HG03045 (cell line): ENCODE measurements at regions not wholly inside any gene's neighbourhood (a gene's known extent, or its start where the extent isn't known, plus 50 kb on each side); places are given as distances from the start of the nearest gene placed in this dataset.
"Not testable (repeated sequence)": the region's sequence is repeated elsewhere in the genome, so short reads cannot be mapped to it uniquely, and the experiment has no call there.

Source experiments
- ATAC-seq: cut with Tn5 transposase; IDR thresholded peaks from one replicate; pipeline ENCODE4 v1.9.1; 2021; ENCODE audit warnings: mild to moderate bottlenecking, moderate library complexity; ENCODE audit not compliant: unreplicated experiment

DNA sequence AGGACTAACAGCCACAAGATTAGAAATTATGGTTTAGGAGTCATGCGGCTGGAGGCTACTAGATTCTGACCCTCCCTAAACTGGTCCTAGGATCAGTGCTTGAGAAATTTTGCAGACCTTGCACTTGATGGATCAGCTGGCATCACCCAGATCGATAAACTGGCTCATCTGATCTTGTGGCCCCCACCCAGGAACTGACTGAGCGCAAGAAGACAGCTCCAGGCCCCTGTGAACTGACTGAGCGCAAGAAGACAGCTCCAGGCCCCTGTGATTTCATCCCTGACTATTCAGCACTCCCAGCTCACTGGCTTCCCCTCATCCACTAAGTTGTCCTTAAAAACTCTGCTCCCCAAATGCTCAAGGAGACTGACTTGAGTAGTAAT lies 67.8 kb downstream of the MRPL36 start:
- not testable (repeated sequence) for ATAC-seq

DNA sequence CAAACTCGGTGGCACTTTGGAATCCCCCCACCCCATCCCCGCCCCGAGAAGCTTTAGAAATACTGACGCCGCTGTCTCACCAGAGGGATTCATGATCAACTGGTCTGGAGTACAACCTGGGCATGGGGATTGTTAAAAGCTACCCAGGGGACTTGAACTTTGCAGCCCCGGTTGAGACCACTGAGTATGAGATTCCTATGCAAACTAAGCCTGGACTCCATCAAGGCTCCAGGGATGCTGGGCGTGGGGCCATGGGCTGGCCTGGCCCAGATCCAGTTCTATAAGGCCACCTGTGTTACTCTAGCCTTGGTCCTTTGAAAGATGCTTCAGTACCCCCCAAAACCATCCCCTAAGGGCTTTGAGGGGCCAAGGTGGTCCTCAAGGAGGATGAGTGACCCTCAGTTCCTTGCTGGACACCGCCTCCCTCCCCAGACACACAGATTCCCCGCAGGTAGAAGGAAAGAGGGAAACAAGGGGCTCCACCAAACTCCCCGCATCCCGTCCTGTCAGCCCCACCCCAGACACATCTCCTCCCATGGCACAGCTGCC lies 68.5 kb downstream of the MRPL36 start:
- ATAC-seq, result no peak

DNA sequence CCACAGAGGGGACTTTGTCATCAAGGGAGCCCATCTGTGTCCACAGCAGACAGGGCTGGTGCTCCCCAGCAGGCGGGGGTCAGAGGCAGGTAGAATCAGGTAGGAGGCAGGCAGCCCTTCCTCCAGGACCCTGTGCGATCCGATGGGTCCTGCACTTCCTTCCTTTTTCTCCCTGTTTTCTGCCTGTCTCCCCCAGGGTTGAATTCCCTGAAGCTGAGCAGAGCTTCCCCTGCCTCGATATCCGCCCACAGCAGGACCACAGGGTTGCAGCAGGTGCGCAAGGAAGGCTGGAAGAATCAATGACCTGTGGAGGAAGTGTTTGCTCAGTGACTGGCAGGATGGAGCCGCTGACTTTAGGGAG lies 69.2 kb downstream of the MRPL36 start:
- ATAC-seq, result no peak

DNA sequence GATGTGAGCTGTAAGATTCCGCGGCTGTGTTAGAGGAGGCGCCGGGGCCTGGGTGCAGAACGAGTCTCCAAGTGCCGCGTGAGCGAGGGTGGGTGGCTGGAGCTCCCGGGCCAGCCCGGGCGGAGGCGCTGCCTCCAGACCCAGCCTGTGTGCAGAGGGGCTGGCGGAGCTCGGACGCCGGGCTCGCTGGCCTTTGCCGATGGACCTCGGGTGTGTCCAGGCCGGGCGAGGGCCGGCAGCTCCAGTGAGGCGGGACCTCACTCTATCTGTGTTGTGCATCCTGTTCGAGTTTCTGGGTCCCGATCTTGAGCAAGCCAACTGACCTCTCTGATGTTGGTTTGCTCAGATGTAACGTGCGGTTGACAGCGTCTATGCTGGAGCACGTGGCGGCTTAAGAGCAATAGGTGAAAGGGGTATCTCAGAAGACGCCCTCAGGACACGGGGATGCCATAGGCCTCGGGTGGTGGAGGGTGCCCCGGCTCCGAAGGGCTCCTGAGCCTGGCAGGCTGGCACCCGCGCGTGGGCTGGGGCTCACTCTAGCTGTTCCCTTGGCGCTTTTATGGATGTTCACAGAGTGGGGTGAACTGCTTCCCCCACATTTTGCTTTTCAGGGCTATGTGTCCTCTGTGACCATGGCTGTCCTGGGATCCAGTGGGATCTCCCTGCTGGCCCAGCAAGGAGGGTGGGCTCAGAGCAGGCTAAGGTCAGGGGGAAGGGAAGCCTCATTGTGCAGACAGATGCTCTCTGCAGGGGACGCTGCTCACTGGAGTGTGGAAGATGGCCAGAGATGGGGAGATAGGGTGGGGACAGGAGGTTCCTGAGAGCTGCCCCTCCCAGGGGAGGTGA lies 69.8 kb downstream of the MRPL36 start:
- no peak for ATAC-seq

DNA sequence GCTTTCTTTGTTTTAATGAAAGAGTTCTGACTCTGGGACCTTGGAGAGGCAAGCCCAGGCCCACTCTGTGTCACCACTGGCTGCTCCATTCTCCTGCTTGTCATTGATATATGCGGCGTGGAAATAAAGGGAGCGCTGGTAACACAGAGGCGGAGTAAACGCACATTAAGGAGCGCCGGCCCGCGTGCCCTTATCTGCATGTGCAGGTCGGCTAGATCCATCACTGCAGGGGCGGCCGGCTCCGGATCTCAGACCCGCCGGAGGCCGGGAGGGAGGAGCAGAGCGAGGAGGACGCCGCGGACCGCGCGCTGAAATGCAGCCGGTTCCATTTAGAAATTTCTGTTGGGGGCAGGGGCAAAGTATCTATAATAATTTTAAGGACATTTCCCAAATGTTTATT lies 70.8 kb downstream of the MRPL36 start:
- ATAC-seq, result no peak

DNA sequence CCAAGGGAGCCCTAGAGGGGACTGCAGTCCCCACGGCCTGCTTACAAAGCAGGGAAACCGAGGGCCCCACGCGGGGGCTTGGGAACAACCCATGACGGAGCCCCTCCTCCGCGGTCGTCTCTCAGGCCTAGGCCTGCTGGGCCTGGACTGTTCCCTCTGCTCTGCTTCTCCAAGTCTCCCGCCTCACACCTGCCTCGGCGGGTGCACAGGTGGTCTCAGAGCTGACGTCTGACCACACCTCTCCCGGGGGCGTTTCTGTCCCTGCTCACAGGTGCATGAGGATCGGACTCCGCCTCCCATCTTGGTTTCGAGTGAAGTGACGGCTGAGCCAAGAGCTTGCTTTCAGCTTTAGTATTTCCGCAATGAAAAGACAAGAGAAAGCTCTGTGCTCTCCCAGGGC lies 72.1 kb downstream of the MRPL36 start:
- no peak for ATAC-seq

DNA sequence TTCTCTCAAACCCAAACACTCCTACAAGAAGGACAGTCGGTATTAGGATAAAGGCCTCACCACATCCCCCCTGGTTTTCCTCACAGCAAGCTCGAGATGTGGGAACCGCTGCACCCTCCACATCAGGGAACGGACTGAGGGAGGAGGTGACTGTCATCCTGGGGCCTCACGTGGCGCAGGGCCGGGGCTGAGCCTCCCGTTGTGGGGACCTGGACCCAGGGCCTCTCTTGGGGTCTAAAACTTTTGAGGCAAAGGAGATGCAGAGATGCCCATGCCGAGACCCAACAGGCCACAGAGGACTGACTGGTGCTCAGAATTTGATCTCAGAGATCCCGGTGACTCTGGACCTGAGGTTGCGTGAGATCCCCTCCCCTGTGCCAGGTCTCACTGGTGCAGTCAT lies 72.7 kb downstream of the MRPL36 start:
- no peak for ATAC-seq

DNA sequence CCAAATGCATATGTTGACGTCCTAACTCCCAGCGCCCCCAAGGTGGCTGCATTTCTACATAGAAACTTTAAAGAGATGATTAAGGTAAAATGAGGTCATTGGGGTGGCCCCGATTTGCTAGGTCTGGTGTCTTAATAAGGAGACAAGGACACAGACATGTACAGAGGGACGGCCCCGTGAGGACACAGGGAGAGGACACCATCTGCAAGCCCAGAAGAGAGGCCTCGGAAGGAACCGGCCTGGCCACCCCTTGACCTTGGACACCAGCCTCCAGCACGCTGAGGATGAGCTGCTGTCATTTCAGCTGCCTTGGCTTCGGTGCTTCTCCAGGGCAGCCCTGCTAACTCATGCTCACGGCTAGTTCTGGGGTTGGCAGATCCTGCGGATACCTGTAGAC lies 73.2 kb downstream of the MRPL36 start:
- ATAC-seq, result no peak

DNA sequence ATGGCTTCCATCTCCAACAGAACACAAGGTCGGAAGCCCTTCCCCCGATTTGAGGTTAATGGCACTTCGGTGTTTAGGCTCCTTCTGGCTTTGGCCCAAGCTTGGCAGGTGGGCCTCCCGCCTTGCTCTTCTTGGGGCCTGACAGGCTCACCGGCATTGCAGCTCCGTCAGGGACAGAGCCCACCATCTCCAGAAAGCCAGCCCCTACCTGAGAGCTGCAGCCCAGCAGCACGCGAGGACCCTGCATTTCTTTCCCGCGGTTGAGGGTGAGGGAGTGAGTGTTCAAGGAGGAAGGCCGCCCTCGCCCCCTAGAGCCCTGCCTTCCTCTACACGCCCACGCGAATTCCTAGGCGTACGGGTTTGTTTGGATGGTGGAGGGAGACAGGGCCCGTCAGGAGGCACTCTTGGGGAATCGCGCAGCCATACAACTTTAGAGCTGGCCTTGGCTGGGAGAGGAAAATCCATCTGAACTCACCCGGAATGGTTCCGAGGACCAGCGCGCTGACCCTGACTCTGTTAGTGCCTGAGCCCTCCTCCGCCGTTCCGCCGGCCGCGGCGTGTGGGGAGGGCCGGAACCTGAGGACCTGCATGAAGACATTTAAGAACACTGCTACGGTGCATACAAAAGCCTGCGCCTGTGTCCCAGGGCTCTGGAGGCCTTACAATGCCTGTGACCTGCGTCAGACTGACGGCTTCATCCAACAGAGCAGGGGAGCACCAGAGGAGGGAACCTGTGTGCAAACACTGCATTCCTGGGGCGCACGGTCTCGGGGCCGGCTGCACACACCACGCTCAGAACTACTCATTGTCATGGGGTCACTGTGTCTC lies 73.8 kb downstream of the MRPL36 start:
- no peak for ATAC-seq

DNA sequence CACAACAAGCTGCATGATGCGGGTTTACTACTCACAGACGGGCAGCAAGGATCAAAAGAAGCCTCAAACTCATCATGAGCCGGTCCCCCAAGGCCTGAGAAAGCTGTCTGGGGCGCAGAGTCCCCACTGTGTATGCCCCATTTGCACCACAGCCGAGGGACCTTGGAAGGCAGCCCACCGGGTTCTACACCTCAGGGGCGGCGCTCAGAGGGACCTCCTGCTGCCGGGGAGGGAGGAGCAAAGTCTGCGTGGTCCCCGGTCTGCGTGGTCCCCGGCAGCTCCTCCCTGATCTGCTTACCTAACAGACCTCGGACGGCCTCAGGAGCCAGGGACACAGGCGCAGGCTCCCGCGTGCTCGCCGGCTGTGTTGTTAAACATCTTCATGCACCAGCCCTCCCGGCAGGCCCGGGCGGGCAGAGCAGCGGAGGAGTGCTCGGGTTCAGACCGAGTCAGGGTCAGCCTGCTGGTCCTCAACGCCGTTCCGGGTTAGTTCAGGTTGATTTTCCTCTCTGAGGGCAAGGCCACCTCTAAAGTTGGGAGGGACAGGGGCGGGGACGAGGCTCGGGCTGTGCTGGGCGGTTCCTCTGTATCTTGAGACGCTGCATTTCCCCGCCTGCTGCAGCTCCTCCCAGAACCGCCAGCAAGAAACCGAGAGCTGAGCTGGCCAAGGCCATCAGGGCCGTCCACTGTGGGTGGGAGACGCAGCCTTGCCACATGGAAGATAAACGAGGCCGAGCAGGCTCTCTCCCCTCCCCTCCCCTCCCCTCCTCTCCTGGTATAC lies 74.6 kb downstream of the MRPL36 start:
- ATAC-seq, result no peak

DNA sequence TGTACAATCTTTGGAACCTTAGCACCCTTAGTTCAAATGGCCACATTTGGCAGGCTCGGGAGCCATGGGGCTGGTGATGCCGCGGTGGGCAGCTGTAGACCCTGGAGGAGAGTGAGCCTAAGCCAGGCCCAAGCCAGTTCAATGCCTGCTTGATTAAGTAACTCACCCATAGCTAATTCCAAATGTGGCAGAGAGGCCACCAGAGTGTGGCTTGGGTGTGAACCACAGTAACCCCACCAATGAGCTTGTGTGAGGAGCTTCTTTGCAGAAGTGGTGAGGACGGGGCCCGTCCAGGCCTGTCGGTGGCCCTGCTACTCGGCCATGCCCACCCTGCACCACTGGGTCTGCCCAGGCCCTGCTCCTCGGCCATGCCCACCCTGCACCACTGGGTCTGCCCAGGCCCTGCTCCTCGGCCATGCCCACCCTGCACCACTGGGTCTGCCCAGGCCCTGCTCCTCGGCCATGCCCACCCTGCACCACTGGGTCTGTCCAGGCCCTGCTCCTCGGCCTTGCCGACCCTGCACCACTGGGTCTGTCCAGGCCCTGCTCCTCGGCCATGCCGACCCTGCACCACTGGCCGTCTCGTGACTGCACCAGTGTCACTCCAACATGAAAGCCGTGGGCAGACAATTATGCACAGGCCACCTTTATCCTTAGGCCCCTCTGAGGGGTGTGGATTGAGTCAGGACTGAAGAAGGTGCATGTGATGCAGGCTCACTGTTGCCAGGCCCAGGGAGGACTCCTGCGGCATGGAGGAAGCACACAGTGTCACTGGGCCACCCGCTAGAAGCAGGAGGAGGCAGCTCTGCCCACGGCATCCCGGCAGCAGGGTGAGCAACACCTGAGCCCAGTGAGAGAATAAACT lies 75.4 kb downstream of the MRPL36 start:
- no peak for ATAC-seq

DNA sequence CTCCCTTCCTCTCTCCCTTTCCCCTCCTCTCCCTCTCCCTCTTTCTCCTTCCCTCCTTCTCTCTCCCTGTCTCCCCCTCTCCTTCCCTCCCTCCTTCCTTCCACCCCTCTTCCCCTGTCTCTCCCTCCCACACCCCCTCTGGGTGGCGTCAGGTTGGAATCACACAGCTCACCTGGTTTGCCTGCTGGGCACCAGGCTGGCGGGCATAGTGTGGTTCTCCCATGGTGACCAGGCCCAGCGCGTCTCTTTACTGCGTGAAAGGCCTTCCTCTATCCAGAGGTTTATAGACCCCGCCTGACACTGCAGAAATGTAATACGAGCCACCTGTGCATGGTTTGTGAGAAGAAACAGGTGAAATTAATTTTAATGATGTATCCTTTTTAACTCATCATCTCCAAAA lies 76.2 kb downstream of the MRPL36 start:
- ATAC-seq, result no peak

DNA sequence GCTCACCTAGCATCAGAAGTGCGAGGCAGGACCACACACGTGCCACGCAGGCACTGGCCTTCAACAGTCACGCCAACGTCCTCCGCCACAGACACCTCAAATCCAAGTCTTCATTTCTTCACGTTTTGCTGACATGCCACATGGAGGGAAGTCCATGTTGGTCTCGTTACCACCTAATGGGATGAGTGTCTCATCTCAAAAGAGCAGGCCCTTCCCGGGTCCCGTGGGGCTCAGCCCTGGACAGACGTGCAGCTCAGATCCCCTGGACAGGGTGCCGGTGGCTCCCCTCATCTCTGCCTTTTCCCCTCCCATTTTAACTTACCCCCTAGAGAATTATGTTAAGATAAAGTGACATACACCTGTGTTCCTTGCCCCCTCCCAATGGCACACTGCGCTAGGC lies 76.8 kb downstream of the MRPL36 start:
- no peak for ATAC-seq

DNA sequence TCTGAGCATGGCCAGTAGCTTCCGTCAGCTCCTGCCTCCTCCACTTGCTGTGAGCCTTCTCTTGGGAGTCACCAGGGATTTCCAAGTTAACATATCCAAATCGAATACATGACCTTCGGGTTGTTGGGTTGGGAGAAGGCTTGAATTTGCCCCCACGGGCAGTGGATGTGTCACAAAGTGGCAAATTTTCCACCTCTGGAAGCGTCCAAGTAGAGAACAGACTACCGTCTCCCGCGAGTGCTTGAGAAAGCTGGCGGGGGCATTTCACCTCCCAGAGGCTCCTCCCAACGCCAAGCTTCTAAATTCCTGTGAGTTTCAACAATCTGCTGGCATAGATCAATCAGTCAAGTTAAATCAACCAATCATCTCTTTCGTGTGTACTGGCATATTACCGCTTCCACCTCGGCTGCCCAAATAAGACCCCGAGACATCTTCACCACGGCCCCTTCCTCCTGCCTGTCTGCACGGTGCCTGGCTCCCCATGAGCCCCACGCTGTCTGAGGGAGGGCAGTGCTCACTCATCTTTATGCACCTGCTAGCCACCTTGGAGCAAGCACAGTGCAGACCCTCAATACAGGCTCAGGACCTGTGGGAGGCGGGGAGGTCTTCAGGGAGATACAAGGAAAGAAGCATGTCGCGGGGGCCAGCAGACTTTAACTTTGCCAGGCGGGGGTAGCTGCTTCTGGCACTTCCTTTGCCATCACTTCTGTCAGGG lies 79.1 kb downstream of the MRPL36 start:
- no peak for ATAC-seq

DNA sequence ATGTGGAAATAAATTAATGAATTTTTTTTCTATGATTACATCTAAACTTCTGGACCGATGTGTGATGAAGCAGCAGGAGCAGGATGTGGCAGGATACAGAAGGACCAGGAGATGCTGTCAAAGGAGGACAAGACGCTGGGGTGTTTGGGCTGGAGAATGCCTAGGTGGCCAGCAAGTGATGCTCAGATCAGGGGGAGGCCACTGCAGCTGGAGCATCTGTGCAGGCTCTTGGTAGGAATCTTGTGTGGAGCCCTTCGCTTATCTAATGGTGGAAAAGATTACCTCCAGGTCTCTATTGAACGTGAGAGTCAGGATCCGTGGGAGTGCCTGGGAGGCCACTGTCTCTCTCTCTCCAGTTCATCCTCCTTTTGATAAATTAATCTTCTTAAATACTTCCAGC lies 79.8 kb downstream of the MRPL36 start:
- ATAC-seq, result no peak

DNA sequence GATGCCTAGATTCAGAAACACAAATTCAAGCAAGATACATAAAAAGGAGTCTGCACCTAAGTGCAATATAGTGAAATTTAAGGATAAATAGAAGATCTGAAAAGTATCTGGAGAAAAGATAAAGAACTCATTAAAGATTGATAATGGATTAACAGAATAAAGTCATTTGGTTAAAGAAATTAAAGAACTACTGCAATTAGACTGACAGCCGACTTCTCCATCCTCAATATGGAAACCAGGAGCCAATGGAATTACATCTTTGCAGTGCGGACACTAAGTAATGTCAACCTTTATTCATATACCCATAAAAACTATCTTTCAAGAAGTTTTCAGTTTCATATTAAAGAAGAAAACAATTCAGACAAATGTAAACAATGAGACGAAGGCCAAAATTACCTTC lies 81.0 kb downstream of the MRPL36 start:
- ATAC-seq, result no peak

DNA sequence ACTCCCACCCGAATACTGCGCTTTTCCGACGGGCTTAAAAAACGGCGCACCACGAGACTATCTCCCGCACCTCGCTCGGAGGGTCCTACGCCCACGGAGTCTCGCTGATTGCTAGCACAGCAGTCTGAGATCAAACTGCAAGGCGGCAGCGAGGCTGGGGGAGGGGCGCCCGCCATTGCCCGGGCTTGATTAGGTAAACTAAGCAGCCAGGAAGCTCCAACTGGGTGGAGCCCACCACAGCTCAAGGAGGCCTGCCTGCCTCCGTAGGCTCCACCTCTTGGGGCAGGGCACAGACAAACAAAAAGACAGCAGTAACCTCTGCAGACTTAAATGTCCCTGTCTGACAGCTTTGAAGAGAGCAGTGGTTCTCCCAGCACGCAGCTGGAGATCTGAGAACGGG lies 89.5 kb downstream of the MRPL36 start:
- ATAC-seq, result not testable (repeated sequence)

DNA sequence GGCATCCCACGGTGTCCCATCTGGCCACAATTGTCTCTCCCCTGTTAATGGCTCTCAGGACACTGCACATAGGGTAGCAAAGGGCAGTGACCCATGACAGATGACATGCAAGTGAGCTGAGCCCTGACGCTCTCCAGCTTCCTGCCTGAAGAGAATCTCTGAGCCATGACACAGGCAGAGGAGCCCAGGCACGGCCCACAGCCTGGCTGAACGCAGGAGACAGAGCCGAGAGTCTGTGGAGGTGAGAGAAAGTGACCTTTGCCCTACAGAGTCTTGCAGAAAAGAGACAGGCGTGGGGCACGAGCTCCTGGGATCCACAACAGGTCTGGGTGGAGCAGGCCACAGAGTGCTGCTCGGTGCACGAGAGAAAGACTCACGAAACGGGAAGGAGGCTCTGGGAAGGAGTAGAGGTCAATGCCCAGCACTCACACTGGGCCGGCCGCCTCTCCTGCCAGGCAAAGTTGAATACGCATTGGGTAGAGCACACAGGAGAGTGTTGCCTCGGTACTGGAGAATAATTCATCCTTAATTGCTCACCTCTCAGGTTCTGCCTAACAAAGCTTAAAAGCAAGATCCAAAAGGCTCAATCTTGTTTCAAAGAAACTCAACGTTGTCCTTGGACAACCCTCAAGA lies 90.3 kb downstream of the MRPL36 start:
- no peak for ATAC-seq

DNA sequence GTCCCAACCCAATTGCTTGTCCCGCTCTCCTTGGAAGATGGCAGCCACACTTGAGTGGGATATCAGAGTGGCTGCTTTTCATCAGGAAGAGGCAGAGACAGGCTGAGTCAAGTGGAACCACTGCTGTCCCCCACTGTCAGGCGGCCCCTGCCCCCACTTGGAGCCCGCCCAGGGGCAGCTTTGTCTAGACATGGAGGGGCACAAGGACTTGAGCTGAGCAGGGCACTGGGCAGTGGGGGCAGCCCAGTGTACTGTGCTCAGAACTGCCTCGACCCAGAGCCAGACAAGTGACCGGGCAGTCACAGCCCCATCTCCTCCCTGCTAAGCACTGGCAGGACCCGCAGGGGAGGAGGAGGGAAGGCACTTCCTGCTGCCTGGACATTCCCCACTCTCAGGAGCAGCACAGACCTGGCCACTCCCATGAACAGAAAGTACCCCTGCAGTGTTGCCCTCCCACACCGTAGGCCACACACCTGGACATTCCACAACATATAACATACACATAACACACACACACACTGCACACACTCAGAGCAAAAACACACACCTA lies 91.0 kb downstream of the MRPL36 start:
- no peak for ATAC-seq
